SIG-M5 (cell line): ENCODE measurements at regions not wholly inside any gene's neighbourhood (a gene's known extent, or its start where the extent isn't known, plus 50 kb on each side); places are given as distances from the start of the nearest gene placed in this dataset.

ENCODE experiments used
- DNase-seq: peaks from one replicate; lab custom pipeline; 2025; lab: John Stamatoyannopoulos, UW

DNA sequence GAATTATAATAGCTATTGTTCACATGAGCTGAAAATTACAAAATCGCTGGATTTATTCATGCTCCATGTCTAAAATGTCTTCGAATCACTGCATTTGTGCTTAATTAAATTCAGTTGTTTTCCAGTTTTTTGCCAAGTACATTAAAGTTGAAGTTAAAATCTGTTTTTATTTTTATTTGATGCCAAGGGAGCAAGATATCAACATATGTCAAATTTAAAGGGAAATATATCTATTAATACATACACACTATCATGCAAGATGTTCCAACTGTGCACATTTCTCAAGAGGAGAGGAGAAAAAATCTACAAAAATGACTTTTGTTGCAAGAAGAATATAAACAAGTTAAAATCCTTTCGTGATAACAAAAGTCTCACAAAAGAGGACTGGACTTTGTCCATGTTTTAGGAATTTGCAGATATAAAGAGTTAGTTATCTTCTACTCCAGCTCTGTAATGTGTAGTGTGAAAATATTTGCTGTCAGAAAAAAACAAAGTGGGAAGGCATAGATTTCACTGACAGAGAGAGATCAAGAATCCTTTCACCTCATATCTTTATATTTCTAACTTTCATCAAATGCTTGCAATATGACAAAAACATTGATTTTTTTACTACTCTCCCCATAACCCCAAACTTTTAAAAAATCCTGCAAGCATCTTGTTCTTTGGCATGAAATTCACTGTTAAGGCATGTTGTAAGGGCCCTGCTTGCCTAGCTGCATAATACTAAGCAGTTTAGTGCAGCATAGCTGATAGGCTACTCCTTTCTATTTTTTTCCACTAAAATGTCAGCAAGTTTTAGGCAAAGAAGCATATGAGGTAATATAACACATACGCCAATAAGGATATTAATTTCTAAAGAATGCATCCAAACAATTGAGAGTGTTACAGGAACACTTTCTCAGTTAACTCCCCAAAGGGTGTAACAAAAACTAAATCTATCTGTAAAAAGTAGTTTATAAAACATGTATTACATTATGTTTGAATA, 340.2 kb upstream of the ADAMTS5 start:
- DNase-seq = no peak

DNA sequence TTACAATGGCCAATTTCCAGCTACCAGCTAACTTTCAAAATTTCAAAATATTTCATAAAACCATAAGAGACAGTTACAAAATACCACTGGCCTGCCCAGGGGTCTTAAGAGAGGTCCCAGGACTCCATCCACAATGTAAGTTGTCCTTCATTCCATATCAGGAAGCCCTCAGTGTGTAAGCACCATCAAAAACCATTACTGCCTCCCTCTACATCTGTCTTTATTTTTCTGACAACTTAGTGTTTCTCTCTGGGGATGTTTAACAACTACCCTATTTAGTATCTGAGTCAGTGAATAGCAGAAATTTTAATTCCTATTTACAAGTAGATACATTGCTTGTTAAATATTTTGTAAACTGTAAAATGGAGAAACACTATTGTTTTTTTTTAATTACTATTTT, 339.3 kb upstream of the ADAMTS5 start:
- DNase-seq = no peak

DNA sequence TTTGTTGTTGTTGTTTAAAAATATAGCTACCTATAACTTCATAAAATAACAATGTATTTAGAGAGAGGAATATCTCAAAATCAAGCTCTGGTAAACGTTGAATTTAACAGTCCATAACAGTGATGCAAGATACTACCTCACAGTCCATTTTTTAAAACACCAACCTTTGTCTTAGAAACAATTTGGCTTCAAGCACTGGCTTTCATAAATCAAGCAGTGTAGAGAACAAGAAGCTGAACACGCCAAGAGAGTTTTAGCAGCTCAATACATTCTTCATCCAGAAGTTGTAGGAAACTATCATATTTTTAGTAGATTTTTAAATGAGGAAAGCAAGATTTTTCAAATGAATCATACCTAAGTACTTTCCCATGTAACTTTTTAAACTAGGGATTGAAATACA, 334.3 kb upstream of the ADAMTS5 start:
- DNase-seq = no peak

DNA sequence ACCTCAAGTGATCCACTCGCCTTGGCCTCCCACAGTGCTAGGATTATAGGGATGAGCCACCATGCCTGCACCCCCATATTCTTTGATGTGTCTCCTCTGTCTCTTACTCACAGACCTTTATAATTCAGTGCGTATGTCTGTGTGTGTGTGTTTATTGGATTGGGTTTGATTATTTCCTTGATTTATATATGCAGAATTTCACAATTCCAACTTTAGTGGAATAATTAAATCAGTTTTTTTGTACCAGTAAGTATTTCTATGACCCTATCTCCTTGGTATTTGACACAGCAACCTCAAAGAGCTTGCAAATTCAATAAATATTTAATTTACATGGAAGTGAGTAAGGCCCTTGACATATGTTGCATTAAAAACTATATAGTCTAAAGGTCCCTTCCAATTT, 333.9 kb upstream of the ADAMTS5 start:
- no peak for DNase-seq

DNA sequence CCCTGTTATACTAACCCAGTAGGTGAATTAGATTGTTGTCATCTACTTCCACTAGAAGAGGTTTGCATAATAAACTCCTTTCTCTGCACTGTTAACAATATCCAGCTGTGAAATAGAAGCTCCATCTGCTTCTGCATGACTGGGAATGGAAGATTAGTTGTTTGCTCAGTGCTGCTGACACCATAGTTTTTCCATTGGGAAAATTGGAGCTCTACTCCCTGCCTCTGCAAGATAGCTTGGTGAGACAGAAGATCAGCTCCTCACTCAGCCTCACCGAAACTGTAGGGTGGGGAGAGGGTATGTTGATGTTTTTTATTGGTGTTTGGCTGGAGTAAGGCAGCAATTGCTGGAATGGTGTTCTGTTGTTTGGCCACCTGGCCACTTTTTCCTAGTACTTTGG, 331.6 kb upstream of the ADAMTS5 start:
- DNase-seq = no peak

DNA sequence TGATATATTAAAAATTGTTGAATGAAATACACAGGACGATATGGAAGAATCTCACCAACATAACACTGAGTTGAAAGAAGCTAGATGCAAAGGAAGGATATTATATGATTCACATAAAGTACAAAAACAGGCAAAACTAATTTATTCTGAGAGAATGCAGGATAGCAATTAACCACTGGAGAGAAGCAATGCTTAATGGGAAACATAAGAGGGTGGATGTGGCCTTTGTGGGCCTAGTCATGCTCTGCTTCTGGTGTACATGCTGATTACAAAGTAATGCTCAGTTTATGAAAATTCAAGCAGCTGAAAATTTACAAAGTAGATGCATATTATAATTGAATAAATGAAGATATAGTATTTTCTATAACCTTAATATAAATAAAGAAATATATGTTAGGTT, 326.4 kb upstream of the ADAMTS5 start:
- DNase-seq = no peak

DNA sequence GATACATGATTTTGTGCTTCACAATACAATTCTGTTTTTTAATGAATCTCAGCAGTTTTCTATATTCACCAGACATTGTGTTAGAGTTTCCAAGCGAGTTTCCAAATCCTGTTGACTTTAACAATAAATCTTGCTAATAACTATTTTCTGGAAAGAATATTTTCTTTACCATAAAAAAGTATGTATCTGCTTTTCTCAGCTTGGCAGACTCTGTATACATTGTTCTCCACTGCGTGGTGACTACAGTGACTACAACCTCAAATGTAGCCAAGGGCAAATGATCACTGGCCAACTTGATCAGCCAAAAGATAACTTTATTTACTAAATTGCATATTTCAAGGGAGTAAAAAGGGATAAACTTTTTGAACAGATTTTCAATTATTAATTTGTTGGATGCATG, 325.9 kb upstream of the ADAMTS5 start:
- no peak for DNase-seq

DNA sequence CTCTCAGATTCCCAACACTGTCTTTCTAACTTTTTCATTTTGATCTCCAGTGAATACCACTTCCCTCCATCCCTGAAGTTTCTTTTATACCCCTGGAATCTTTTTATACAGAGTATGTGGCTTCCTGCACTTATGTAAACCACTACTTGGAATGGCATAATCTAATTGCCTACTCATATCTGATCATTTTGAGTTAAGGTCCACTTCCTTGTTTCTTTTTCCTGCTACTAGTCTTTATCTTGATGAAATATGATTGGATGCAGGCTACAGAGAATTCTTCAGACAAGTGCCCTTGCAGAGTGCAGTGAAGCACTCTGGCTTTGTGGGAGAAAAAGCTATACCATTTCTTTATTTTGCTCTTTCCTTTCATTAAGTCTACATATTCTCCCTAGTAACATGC, 325.3 kb upstream of the ADAMTS5 start:
- no peak for DNase-seq

DNA sequence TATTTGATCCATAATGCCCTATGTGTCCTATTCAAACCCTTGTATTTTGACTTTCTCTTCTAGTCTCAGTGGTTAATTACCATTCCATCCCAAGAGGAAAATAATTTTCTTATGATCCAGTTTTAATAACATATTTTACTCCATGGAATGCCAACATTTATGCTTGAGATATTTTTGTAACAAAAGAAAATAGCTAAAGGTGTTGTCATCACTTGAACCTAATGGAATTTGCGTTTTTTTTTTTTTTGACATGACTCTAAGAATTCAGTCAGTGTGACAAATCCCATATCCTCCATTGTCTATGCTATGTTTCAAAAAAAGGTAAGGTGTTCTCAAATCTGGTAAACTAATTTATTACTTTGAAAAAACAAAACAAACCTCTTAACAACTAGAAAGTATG, 324.1 kb upstream of the ADAMTS5 start:
- DNase-seq = no peak

DNA sequence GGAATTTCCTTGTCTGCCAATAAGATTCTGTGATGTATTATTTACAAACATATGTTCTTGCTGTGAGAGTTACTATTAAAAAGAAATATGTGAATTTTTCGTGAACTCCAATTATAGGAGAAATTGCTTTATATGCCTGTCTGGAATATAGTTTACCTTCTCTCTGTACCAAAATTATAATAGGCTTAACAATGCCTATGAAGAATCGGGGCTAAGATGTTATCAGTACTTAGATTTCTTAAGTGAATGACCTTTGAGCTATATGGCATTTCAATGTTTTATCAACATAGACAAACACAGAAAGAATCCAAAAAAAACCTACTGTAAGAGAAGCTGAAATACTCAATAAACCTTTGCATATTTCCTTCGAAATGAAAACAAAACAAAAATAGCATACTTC, 323.1 kb upstream of the ADAMTS5 start:
- DNase-seq = no peak

DNA sequence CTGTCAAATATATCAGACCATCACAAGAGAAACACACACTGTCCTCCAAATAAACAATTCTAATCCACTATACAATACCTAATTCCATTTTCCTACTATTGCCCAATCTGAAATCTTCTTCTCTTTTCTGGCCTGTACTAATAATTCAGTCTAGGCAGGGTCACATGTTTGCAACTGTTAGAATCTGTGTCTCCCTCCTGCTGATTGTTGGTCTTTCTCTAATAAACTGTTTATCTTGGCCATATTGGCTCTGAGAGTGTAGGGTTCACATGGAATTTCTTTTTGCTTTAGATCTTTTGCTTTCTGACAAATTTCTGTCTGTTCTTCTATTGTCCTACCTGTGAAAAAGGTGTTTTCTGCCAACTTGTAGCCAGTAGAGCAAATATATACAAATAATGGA, 319.9 kb upstream of the ADAMTS5 start:
- no peak for DNase-seq

DNA sequence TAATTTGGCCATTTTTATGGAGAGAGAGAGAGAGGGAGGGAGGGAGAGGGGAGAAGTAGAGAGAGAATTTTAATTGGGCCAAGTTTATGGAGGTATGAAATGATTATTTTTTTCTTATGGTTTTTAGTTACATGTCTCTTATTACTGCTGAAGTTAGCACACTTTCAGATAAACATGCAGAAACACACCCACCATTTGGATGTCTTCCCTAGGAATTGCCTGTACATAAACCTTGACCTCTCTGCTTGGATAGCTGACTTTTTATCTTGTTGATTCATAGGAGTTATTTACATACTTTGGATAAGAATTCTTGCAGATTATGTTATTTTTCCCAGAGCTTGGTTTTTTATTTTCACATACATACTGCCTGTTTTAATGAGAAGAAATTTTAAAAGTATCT, 310.2 kb upstream of the ADAMTS5 start:
- DNase-seq = no peak

DNA sequence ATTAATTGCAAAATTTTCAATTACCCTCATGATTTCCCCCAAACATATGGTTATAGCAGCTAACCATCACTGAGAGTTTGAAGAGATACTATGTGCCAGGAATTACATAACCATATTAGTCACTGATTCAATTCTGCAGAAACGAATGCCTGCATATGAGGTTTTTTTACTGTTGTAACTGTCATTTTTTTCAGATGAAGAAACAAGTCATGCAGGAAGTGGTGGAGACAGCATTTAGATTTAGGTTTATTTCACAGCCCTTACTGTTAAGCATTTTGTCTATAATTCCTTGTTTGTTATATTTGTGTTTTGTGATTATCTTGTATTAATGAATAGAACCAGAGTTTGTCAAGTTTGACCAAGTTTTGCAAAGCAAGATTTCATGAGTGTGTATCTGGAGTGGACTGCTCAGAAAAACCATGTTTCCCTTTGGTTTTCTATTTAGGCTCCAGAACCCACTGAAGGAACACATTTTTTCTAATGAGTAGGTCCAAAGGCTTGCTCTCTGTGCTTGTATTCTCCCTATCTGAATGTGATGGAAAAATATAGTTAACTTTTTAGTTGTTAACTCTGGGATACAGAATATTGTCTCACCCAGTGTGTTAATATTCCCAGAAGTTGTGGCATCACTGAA, 308.5 kb upstream of the ADAMTS5 start:
- peak; percentile 75 for DNase-seq

DNA sequence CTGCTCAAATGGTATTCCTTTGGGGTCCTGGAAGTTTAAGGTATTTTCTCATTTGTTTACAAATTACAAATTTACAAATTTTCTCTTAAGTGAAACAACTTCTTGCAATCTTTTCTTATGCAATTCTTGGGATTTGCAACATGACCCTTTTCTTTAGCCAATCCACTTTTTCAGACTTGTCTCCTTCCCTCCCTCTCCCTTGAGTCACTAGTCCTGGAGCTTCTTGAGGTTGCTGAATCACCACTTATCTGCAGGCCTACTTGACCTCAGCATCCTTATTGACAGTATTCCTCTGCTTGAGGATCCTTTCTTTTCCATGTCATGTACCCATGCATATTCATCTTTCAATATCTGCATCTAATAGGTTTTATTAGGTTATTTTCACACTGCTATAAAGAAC, 302.8 kb upstream of the ADAMTS5 start:
- DNase-seq = peak; percentile 18

DNA sequence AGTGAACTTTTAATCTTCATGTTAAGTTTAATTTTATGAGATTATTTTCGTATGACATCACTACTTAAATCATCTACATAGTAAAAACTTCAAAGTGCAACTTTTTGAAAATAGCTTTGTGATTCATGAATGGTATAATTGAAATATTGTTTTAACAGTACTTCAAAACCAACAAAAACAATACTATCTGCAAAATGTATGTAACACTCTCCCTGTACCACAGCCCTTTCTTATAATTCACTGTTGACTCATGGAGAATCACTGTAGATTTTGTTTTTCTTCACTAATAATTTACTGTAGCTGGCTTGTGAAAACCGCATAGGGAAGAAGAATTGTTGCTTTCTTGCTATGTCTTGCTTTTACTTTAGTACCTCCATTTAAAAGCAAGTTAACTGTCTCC, 301.4 kb upstream of the ADAMTS5 start:
- DNase-seq = no peak

DNA sequence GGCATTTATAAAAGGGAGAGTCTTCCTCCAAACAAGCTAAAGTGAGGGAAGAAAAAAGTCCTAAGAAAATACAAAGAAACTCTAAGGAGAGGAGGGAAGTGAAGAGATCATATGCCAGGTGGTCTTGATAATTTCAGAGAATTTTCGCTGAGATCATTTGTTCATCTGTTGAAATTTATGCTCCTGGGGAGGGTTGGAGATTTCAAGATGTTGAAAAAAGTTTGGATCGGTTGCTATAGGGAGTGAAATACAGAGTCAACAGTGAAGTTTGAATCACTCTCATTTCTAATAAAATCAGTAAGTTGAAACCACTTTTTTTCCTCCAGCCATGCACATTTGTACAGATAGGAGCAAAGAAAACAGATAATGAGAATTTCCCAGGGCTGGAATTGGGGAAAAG, 299.1 kb upstream of the ADAMTS5 start:
- no peak for DNase-seq

DNA sequence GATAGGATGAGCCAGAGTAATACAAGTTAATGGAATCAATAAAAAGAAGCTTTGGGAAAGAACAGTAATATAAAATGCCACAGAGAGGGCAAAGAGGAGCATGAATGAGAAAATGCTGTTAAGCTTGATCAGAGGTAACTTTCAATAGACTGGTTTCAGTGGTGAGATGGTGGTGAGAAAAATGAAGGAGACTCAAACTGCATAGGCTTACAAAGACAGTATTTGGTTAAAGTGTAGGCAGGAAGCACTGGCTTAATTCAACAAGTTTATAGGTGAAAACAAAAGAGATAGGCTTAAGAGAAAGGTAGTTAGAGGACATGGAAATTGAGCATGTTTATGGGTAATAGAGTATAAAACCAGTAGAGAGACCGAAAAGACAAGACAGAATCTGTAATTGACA, 298.6 kb upstream of the ADAMTS5 start:
- DNase-seq = no peak

DNA sequence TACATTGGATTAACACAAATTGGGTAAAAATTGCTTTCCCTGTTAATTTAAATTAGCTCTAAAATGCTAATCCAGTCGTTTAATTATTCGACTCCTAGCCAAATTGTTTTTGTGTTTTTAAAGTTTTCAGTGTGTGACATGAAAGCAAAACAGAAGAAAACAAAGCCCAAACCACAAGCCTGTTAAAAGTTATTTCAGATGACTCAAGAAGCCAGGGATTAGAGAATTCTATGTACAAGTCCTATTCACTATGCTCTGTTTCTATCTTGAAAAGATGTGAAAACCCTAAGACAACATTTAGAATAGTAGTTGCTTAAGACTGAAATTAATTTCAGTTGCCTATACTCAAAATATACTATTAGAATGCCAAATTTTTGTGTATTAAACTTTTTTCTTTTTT, 294.8 kb upstream of the ADAMTS5 start:
- no peak for DNase-seq

DNA sequence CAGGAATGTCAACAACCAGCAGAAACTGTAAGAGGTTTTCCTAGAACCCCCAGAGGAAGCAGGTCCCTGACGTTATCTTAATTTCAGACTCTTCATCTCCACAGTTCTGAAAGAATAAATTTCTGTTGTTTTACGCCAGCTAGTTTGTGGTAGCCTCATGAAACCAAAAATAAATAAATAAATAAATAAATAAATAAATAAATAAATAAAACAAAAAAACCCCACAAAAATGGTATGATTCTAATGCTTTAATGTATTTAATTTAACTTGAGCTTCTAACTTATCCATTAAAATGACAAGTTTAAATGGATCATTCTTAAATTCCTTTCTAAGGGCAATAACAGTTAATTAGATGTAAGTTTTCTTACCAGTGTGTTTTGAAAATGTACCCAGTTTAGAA, 293.8 kb upstream of the ADAMTS5 start:
- no peak for DNase-seq

DNA sequence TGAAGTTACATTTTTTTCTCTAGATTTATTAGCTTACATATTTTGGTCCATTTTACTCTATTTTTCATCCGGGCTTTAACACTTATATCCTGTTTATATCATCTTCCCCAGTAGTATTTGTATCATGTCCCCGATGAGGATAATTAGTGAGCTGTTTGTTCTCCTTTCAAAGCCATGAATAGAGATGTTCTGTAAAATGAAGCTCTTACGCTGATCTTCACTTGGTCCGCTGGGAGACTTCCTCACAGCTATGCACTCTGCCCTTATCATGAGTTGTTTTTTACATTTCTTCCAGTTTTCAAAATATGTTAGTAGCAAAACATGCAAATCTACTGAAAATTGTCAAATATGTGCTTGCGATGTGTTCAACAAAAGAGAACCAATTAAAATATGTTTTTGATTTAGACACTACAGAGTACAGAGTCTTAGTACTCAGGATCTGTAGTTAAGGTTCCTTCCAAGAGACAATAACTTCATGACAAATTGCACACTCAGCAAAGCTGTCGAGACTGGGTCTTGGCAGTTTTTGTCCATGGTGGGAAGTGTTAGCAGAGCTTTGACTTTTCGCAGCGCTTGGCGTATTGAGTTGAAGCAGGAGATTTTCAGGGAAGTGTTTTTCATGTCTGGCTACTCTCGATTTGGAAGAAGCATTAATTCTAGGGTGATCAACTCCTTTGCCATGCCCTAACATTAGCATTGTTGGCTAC, 292.0 kb upstream of the ADAMTS5 start:
- no peak for DNase-seq

DNA sequence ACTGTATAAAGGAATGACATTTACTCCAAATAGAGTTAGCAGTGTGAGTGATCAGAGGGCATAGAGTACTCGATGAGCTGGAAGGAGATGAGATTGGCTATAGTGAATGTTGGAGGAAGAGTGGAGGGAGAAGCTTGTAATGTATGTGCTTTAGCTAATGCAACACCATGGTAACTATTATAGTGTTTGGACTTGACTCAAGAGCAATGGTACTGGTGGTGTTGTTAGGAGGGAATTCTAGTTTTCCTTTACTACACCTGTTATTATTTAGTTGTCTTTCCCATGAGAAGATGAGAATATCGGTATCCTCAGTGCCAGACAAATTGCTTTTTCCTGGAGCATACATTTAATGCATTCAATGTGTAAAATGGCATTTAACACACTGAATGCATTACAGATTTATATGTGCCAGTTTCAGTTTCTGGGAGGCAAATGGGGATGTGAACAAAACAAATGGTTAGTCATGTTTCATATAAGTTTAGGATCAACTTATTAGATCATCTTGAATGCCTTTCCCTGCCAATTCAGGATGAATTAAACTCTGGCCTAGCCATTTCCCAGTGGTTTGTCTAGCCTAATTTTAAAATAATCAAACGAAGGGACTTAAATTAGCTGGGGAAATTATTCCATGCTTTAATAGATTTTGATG, 291.1 kb upstream of the ADAMTS5 start:
- no peak for DNase-seq

DNA sequence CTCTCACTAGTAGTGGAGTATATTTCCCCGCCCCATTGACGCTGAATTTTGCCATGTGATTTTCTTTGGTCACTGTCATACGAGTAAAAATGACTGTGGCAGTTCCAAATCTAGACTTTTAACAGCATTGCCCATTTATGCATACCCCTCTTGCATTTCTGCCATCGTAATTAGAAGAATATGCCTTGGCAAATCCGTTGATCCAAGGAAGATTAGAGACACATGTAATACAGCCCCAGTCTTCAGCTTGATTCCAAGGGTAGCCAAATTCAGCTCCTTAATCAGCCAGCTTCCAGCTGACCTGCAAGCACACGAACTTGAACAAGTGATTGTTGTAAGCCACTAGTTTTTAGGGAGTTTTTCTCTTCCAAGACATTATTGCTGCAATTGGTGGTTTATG, 290.3 kb upstream of the ADAMTS5 start:
- DNase-seq = no peak

DNA sequence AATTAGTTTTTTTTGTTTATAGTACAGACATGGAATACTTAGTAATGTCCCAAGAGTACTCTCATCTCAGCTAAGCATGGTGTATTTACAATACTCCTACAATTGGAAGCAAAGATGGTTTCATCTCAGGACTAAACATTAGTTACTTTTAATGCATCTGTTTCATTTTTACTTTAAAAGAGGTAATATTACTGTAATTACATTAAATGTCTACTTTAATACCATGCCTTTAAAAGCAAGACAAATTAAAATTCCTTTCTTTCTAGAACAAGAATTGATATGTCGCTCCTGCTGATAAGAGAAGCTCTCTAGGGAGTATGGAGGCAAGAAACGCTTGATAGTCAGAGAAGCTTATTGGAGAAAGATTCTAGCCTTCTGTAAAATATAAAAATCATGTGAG, 284.9 kb upstream of the ADAMTS5 start:
- no peak for DNase-seq
